Neutrophil (primary cell): ENCODE measurements at regions not wholly inside any gene's neighbourhood (a gene's known extent, or its start where the extent isn't known, plus 50 kb on each side); places are given as distances from the start of the nearest gene placed in this dataset.

Experiments
- H3K27ac ChIP-seq: fragments of 200-600 bp; sonication (generic); 2 replicates; pipeline ENCODE4 v1.5.1; 2016; ENCODE audit warnings: mild to moderate bottlenecking, moderate library complexity
- H3K27me3 ChIP-seq: fragments of 200-600 bp; sonication (generic); 2 replicates; pipeline ENCODE4 v1.6.0; 2016; ENCODE audit warnings: mild to moderate bottlenecking
- H3K36me3 ChIP-seq: fragments of 200-600 bp; sonication (generic); 2 replicates; pipeline ENCODE4 v1.5.1; 2017
- H3K4me1 ChIP-seq, 2 experiments: fragments of 200-600 bp in 1 of 2; sonication (generic) in 1 of 2; 1 replicate in 1 of 2; 2 replicates in 1 of 2; pipeline versions ENCODE4 v1.5.1 to v1.6.1; 2013 to 2016; ENCODE audit warnings: low read depth in 1 of 2, low read length in 1 of 2, mild to moderate bottlenecking in 1 of 2, moderate library complexity in 1 of 2; ENCODE audit not compliant: control insufficient read depth in 1 of 2, insufficient read depth in 1 of 2
- H3K4me3 ChIP-seq, 2 experiments: fragments of 200-600 bp in 1 of 2; sonication (generic) in 1 of 2; 1 replicate in 1 of 2; 2 replicates in 1 of 2; pipeline ENCODE4 v1.5.1; 2013 to 2016; ENCODE audit warnings: low read depth in 1 of 2, low read length in 1 of 2, mild to moderate bottlenecking in 1 of 2, moderate library complexity in 1 of 2
- H3K9me3 ChIP-seq: fragments of 200-600 bp; sonication (generic); 2 replicates; pipeline ENCODE4 v1.5.1; 2016
- TF ChIP-seq, protein P1 (sequence below): fragments of 200-600 bp; sonication (generic); IDR thresholded peaks from 2 replicates; pipeline ENCODE4 v1.5.1; 2016; ENCODE audit warnings: antibody characterized with exemption

DNA sequence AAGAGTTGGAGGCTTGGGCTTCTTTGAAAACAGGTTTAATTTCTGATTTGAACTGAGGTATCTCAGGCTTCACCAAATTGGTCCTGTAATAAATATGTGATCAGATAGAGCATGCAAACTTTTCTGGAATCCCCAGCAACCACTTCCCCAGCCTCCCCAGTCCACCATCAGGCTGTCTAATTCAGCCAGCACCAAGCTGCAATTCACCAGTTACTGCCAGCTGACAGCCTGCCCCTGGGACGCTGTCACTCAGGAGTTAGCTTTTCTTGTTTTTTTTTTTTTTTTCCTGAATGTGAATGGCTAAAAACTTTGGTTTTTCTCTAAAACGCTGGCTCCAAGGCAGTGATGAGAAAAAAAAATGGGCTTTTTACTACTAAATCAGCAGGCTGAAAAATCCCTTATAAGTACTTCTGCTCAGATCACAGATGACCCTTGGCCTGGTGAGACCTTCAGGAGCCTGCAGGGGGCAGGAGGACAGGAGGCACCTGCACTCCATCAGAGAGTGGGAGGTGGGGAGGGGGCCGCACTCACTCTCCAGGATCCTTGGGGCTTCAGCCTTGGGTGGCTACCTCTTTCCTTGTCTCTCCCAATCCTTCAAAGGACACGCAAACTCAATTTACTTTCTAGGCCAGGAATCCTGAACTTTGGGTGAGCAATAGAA is 349.4 kb downstream of the GATA3 start:
- Histone ChIP-seq H3K4me1 (no peaks in the 10 kb centered on the region), H3K27me3 (no peaks in the 10 kb centered on the region), H3K27ac (no peak overlapping the region), H3K4me3 (no peak overlapping the region), H3K9me3 (no peaks in the 10 kb centered on the region), H3K36me3 (no peaks in the 10 kb centered on the region)
- TF ChIP-seq, protein P1, sequence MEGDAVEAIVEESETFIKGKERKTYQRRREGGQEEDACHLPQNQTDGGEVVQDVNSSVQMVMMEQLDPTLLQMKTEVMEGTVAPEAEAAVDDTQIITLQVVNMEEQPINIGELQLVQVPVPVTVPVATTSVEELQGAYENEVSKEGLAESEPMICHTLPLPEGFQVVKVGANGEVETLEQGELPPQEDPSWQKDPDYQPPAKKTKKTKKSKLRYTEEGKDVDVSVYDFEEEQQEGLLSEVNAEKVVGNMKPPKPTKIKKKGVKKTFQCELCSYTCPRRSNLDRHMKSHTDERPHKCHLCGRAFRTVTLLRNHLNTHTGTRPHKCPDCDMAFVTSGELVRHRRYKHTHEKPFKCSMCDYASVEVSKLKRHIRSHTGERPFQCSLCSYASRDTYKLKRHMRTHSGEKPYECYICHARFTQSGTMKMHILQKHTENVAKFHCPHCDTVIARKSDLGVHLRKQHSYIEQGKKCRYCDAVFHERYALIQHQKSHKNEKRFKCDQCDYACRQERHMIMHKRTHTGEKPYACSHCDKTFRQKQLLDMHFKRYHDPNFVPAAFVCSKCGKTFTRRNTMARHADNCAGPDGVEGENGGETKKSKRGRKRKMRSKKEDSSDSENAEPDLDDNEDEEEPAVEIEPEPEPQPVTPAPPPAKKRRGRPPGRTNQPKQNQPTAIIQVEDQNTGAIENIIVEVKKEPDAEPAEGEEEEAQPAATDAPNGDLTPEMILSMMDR, result no peak

DNA sequence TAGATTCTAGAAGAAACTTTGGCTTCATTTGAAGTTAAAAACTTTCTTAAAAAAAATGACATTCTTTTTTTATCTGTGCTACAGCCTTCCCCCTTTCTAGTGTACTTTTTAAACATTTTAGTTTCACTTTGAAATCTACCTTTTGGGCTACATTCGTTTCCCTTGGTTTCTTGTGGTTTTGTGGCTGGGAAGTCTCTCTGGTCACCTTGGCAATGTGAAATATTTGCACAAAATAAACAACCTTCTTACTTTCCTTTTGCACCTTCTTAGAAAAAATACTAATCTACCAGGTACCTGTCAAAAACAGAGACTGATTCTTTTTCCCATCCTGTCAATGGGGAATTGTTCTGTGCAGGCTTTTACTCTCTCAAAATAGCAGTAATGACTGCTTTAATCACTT is 350.2 kb downstream of the GATA3 start:
- H3K4me1 ChIP-seq, result no peaks in the 10 kb centered on the region
- H3K9me3 ChIP-seq, result no peaks in the 10 kb centered on the region
- no peak overlapping the region for H3K4me3 ChIP-seq
- H3K36me3 ChIP-seq, result no peaks in the 10 kb centered on the region
- H3K27ac ChIP-seq, result no peak overlapping the region
- H3K27me3 ChIP-seq, result no peaks in the 10 kb centered on the region
- TF ChIP-seq, protein P1, result no peak

GRCh38 chr10:8405596-8405995 is 351.1 kb downstream of the GATA3 start:
- Histone ChIP-seq H3K9me3 (no peaks in the 10 kb centered on the region), H3K4me1 (no peaks in the 10 kb centered on the region), H3K36me3 (no peaks in the 10 kb centered on the region), H3K4me3 (no peak overlapping the region), H3K27ac (no peak overlapping the region), H3K27me3 (no peaks in the 10 kb centered on the region)
- TF ChIP-seq, protein P1, result no peak

DNA sequence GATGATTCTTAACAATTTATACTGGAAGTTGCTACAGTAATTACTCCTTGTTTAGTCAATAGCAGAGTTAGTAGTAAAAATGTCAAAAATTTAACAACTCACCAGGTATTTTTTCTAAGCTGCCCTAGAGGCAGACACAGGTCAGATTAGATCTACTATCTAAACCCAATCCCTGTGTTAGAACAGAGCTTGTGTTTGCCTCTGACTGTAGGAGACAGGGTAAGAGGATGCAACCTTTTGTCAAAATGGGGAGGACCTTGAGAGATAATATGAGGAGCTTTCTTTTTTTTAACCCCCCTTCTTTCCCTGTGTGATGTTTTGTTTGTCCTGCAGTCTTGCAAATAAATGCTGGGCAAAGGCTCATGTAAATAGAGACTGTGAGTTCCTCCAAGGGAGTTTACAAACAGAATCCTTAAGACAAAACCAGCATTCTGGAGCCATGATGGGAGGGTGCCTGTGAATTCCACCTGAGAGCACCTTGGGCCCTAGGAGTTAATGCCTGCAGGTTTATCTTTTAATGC is 353.1 kb downstream of the GATA3 start:
- H3K4me1 ChIP-seq, result no peaks in the 10 kb centered on the region
- no peak overlapping the region for H3K4me3 ChIP-seq
- no peaks in the 10 kb centered on the region for H3K27me3 ChIP-seq
- no peak overlapping the region for H3K27ac ChIP-seq
- TF ChIP-seq, protein P1, result no peak
- H3K9me3 ChIP-seq, result no peaks in the 10 kb centered on the region
- no peaks in the 10 kb centered on the region for H3K36me3 ChIP-seq

GRCh38 chr10:8410506-8410905 is 356.0 kb downstream of the GATA3 start:
- H3K27me3 ChIP-seq, result no peaks in the 10 kb centered on the region
- H3K36me3 ChIP-seq, result no peaks in the 10 kb centered on the region
- TF ChIP-seq, protein P1, result no peak
- H3K4me1 ChIP-seq, result no peaks in the 10 kb centered on the region
- no peak overlapping the region for H3K27ac ChIP-seq
- no peaks in the 10 kb centered on the region for H3K9me3 ChIP-seq
- H3K4me3 ChIP-seq, result no peak overlapping the region
